ENCODE measurements at regions not wholly inside any gene's neighbourhood (a gene's known extent, or its start where the extent isn't known, plus 50 kb on each side); places are given as distances from the start of the nearest gene placed in this dataset.

GRCh38 chr6:147621263-147621662 is 112.8 kb downstream of the SAMD5 start:
- no peak for DNase-seq (ENCODE audit: low read depth)
- no peak for TF ChIP-seq CTCF (IDR thresholded peaks at IDR 0.05; ENCODE audit: insufficient read depth, low read depth, low read length, missing control alignments)
- H3K4me3 ChIP-seq (ENCODE audit: low read length): no peak overlapping the region

- H3K4me3 ChIP-seq (ENCODE audit: low read length): no peak overlapping the region
- no peak for DNase-seq (ENCODE audit: low read depth)
- no peak for TF ChIP-seq CTCF (IDR thresholded peaks at IDR 0.05; ENCODE audit: insufficient read depth, low read depth, low read length, missing control alignments)
Observed at GRCh38 chr6:147621961-147622360, 113.5 kb downstream of the SAMD5 start.

DNA sequence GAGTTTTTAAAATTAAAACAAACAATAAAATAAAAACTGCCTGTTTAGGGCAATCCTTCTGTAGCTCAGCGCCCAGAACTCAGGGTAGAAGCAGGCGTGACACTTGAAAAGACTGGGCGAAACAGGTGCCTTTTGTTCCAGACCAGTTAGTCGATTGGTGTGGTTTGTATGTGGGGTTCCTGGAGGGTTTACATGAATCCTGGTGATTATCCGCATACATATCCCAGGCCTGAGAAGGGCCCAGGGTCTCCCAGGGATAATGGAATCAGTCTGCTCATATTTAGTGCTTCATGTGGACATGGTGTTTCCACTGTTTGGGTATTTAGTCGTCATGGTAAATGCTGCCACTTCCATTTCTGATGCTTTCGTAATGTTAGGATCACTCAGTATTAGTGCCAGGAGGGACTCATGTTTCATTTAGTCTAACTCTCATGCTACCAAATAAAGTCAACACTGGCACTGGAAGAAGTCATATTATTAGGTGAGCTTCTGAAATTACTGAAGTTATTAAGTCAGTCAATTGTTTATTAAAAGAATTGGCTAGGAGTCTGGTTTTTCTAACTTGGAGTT is 116.5 kb downstream of the SAMD5 start:
- H3K4me3 ChIP-seq (ENCODE audit: low read length): no peak overlapping the region
- DNase-seq (ENCODE audit: low read depth): no peak
- no peak for TF ChIP-seq CTCF (IDR thresholded peaks at IDR 0.05; ENCODE audit: insufficient read depth, low read depth, low read length, missing control alignments)

GRCh38 chr6:147625946-147626345 is 117.5 kb downstream of the SAMD5 start:
- no peak for DNase-seq (ENCODE audit: low read depth)
- no peak for TF ChIP-seq CTCF (IDR thresholded peaks at IDR 0.05; ENCODE audit: insufficient read depth, low read depth, low read length, missing control alignments)
- no peak overlapping the region for H3K4me3 ChIP-seq (ENCODE audit: low read length)

DNA sequence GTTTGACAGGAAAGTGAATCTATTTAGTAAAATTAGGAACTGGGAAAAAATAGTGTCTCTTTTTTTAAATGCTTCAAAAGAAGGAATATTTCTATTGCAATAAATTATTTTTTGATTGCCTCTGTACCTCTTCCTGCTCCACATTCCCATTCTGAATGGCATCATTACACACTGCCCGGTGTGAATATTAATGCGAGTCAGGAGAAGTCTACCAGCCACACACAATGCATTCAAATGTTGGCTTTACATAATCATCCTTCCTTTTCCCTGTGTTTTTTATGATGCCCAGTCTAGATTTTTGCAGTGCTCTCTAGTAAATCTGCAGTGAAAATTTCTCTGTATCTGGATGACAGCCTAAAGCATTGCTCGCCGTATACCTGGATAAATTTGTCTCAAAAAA is 118.9 kb downstream of the SAMD5 start:
- TF ChIP-seq CTCF (IDR thresholded peaks at IDR 0.05; ENCODE audit: insufficient read depth, low read depth, low read length, missing control alignments): no peak

GRCh38 chr6:147633191-147633590 is 124.7 kb downstream of the SAMD5 start:
- no peak for DNase-seq (ENCODE audit: low read depth)
- no peak for TF ChIP-seq CTCF (IDR thresholded peaks at IDR 0.05; ENCODE audit: insufficient read depth, low read depth, low read length, missing control alignments)
- no peak overlapping the region for H3K4me3 ChIP-seq (ENCODE audit: low read length)

More for the DNA sequence above, 118.9 kb downstream of the SAMD5 start:
- DNase-seq (ENCODE audit: low read depth): no peak
- no peak overlapping the region for H3K4me3 ChIP-seq (ENCODE audit: low read length)

- no peak for DNase-seq (ENCODE audit: low read depth)
- no peak for TF ChIP-seq CTCF (IDR thresholded peaks at IDR 0.05; ENCODE audit: insufficient read depth, low read depth, low read length, missing control alignments)
- H3K4me3 ChIP-seq (ENCODE audit: low read length): no peak overlapping the region
Observed at GRCh38 chr6:147637620-147638195, 129.2 kb downstream of the SAMD5 start.
